Activated naive CD4-positive, alpha-beta T cell treated with anti-CD3 and anti-CD28 coated beads, Interleukin-2, amount 50 U/mL, for 24 hours (primary cell): ENCODE measurements at regions not wholly inside any gene's neighbourhood (a gene's known extent, or its start where the extent isn't known, plus 50 kb on each side); places are given as distances from the start of the nearest gene placed in this dataset.

Source experiments
- H3K27ac Mint-ChIP-seq: one replicate; pipeline ENCODE4 v1.8.0; 2021; ENCODE audit warnings: mild to moderate bottlenecking, mixed read lengths
- H3K27me3 Mint-ChIP-seq: one replicate; pipeline ENCODE4 v1.8.0; 2021; ENCODE audit warnings: mixed read lengths
- H3K36me3 Mint-ChIP-seq: one replicate; pipeline ENCODE4 v1.8.0; 2021; ENCODE audit warnings: mixed read lengths
- H3K4me1 Mint-ChIP-seq: one replicate; pipeline ENCODE4 v1.8.0; 2021; ENCODE audit warnings: mixed read lengths
- H3K4me3 Mint-ChIP-seq: one replicate; pipeline ENCODE4 v1.8.0; 2021; ENCODE audit warnings: mild to moderate bottlenecking, mixed read lengths
- H3K9me3 Mint-ChIP-seq: one replicate; pipeline ENCODE4 v1.8.0; 2021; ENCODE audit warnings: mixed read lengths

- Mint-ChIP-seq H3K4me1 (no peaks in the 10 kb centered on the region), H3K4me3 (no peak overlapping the region), H3K9me3 (peaks cover 10% of the 10 kb centered on the region), H3K36me3 (no peaks in the 10 kb centered on the region), H3K27ac (no peak overlapping the region), H3K27me3 (no peaks in the 10 kb centered on the region)
Observed at GRCh38 chr4:130636486-130636885, 1540.5 kb downstream of the C4orf33 start.

GRCh38 chr4:130640592-130640991 is 1544.6 kb downstream of the C4orf33 start:
- Mint-ChIP-seq H3K27me3 (no peaks in the 10 kb centered on the region), H3K4me1 (no peaks in the 10 kb centered on the region), H3K4me3 (no peak overlapping the region), H3K36me3 (no peaks in the 10 kb centered on the region), H3K9me3 (no peaks in the 10 kb centered on the region), H3K27ac (no peak overlapping the region)

GRCh38 chr4:130646886-130647285 is 1550.9 kb downstream of the C4orf33 start:
- no peaks in the 10 kb centered on the region for H3K4me1 Mint-ChIP-seq
- H3K27ac Mint-ChIP-seq = no peak overlapping the region
- no peaks in the 10 kb centered on the region for H3K27me3 Mint-ChIP-seq
- no peak overlapping the region for H3K4me3 Mint-ChIP-seq
- H3K9me3 Mint-ChIP-seq = peaks cover 5% of the 10 kb centered on the region
- H3K36me3 Mint-ChIP-seq = no peaks in the 10 kb centered on the region

- H3K4me3 Mint-ChIP-seq = no peak overlapping the region
- H3K4me1 Mint-ChIP-seq = no peaks in the 10 kb centered on the region
- no peaks in the 10 kb centered on the region for H3K27me3 Mint-ChIP-seq
- no peaks in the 10 kb centered on the region for H3K36me3 Mint-ChIP-seq
- H3K27ac Mint-ChIP-seq = no peak overlapping the region
- H3K9me3 Mint-ChIP-seq = peaks cover 12% of the 10 kb centered on the region
Observed at GRCh38 chr4:130648570-130648969, 1552.6 kb downstream of the C4orf33 start.

- Mint-ChIP-seq H3K9me3 (peaks cover 12% of the 10 kb centered on the region), H3K4me1 (no peaks in the 10 kb centered on the region), H3K27ac (no peak overlapping the region), H3K4me3 (no peak overlapping the region), H3K36me3 (no peaks in the 10 kb centered on the region), H3K27me3 (no peaks in the 10 kb centered on the region)
Observed at GRCh38 chr4:130653842-130654241, 1557.9 kb downstream of the C4orf33 start.

- Mint-ChIP-seq H3K4me1 (no peaks in the 10 kb centered on the region), H3K4me3 (no peak overlapping the region), H3K27ac (no peak overlapping the region), H3K9me3 (no peaks in the 10 kb centered on the region), H3K36me3 (no peaks in the 10 kb centered on the region), H3K27me3 (no peaks in the 10 kb centered on the region)
Observed at GRCh38 chr4:130659320-130659719, 1563.4 kb downstream of the C4orf33 start.

GRCh38 chr4:130668859-130669258 is 1572.9 kb downstream of the C4orf33 start:
- no peaks in the 10 kb centered on the region for H3K27me3 Mint-ChIP-seq
- H3K36me3 Mint-ChIP-seq = no peaks in the 10 kb centered on the region
- H3K27ac Mint-ChIP-seq = no peak overlapping the region
- peaks cover 5% of the 10 kb centered on the region for H3K9me3 Mint-ChIP-seq
- no peak overlapping the region for H3K4me3 Mint-ChIP-seq
- no peaks in the 10 kb centered on the region for H3K4me1 Mint-ChIP-seq

- H3K4me1 Mint-ChIP-seq = no peaks in the 10 kb centered on the region
- H3K36me3 Mint-ChIP-seq = no peaks in the 10 kb centered on the region
- no peak overlapping the region for H3K27ac Mint-ChIP-seq
- no peaks in the 10 kb centered on the region for H3K27me3 Mint-ChIP-seq
- H3K4me3 Mint-ChIP-seq = no peak overlapping the region
- peaks cover 6% of the 10 kb centered on the region for H3K9me3 Mint-ChIP-seq
Observed at GRCh38 chr4:130675266-130675665, 1579.3 kb downstream of the C4orf33 start.

GRCh38 chr4:130689181-130689580 is 1593.2 kb downstream of the C4orf33 start:
- H3K27ac Mint-ChIP-seq = no peak overlapping the region

GRCh38 chr4:130698251-130698650 is 1602.3 kb downstream of the C4orf33 start:
- Mint-ChIP-seq H3K9me3 (no peaks in the 10 kb centered on the region), H3K27ac (no peak overlapping the region), H3K4me3 (no peak overlapping the region), H3K4me1 (no peaks in the 10 kb centered on the region), H3K27me3 (no peaks in the 10 kb centered on the region), H3K36me3 (no peaks in the 10 kb centered on the region)

More at GRCh38 chr4:130689181-130689580, 1593.2 kb downstream of the C4orf33 start:
- no peaks in the 10 kb centered on the region for H3K4me1 Mint-ChIP-seq
- H3K27me3 Mint-ChIP-seq = no peaks in the 10 kb centered on the region
- H3K4me3 Mint-ChIP-seq = no peak overlapping the region
- no peaks in the 10 kb centered on the region for H3K36me3 Mint-ChIP-seq
- no peaks in the 10 kb centered on the region for H3K9me3 Mint-ChIP-seq

GRCh38 chr4:130699004-130699403 is 1603.1 kb downstream of the C4orf33 start:
- no peaks in the 10 kb centered on the region for H3K9me3 Mint-ChIP-seq
- H3K36me3 Mint-ChIP-seq = no peaks in the 10 kb centered on the region
- no peak overlapping the region for H3K4me3 Mint-ChIP-seq
- H3K27me3 Mint-ChIP-seq = no peaks in the 10 kb centered on the region
- H3K27ac Mint-ChIP-seq = no peak overlapping the region
- H3K4me1 Mint-ChIP-seq = no peaks in the 10 kb centered on the region

- H3K27ac Mint-ChIP-seq = no peak overlapping the region
- H3K9me3 Mint-ChIP-seq = no peaks in the 10 kb centered on the region
- H3K4me3 Mint-ChIP-seq = no peak overlapping the region
- H3K36me3 Mint-ChIP-seq = no peaks in the 10 kb centered on the region
- H3K4me1 Mint-ChIP-seq = no peaks in the 10 kb centered on the region
- no peaks in the 10 kb centered on the region for H3K27me3 Mint-ChIP-seq
Observed at GRCh38 chr4:130703211-130703935, 1607.4 kb downstream of the C4orf33 start.

- no peaks in the 10 kb centered on the region for H3K9me3 Mint-ChIP-seq
Observed at GRCh38 chr4:130705023-130705422, 1609.1 kb downstream of the C4orf33 start.

GRCh38 chr4:130712038-130712437 is 1616.1 kb downstream of the C4orf33 start:
- Mint-ChIP-seq H3K9me3 (no peaks in the 10 kb centered on the region), H3K27ac (no peak overlapping the region), H3K36me3 (no peaks in the 10 kb centered on the region), H3K4me3 (no peak overlapping the region), H3K27me3 (no peaks in the 10 kb centered on the region), H3K4me1 (no peaks in the 10 kb centered on the region)

More at GRCh38 chr4:130705023-130705422, 1609.1 kb downstream of the C4orf33 start:
- Mint-ChIP-seq H3K27ac (no peak overlapping the region), H3K4me1 (no peaks in the 10 kb centered on the region), H3K36me3 (no peaks in the 10 kb centered on the region), H3K4me3 (no peak overlapping the region), H3K27me3 (no peaks in the 10 kb centered on the region)

GRCh38 chr4:130714006-130714405 is 1618.1 kb downstream of the C4orf33 start:
- Mint-ChIP-seq H3K4me3 (no peak overlapping the region), H3K9me3 (no peaks in the 10 kb centered on the region), H3K27ac (no peak overlapping the region), H3K36me3 (no peaks in the 10 kb centered on the region), H3K27me3 (no peaks in the 10 kb centered on the region), H3K4me1 (no peaks in the 10 kb centered on the region)

GRCh38 chr4:130722361-130722760 is 1626.4 kb downstream of the C4orf33 start:
- H3K9me3 Mint-ChIP-seq = peaks cover 5% of the 10 kb centered on the region
- H3K4me3 Mint-ChIP-seq = no peak overlapping the region
- H3K4me1 Mint-ChIP-seq = no peaks in the 10 kb centered on the region
- no peak overlapping the region for H3K27ac Mint-ChIP-seq
- no peaks in the 10 kb centered on the region for H3K36me3 Mint-ChIP-seq
- H3K27me3 Mint-ChIP-seq = no peaks in the 10 kb centered on the region
